ENCODE measurements at regions not wholly inside any gene's neighbourhood (a gene's known extent, or its start where the extent isn't known, plus 50 kb on each side); places are given as distances from the start of the nearest gene placed in this dataset.

GRCh38 chr3:6351752-6352151 is 509.2 kb upstream of the GRM7 start:
- TF ChIP-seq CTCF (IDR thresholded peaks at IDR 0.05) (no peak), POLR2A (IDR thresholded peaks at IDR 0.05; ENCODE audit: low read depth) (no peak)
